ENCODE measurements at regions not wholly inside any gene's neighbourhood (a gene's known extent, or its start where the extent isn't known, plus 50 kb on each side); places are given as distances from the start of the nearest gene placed in this dataset.

DNA sequence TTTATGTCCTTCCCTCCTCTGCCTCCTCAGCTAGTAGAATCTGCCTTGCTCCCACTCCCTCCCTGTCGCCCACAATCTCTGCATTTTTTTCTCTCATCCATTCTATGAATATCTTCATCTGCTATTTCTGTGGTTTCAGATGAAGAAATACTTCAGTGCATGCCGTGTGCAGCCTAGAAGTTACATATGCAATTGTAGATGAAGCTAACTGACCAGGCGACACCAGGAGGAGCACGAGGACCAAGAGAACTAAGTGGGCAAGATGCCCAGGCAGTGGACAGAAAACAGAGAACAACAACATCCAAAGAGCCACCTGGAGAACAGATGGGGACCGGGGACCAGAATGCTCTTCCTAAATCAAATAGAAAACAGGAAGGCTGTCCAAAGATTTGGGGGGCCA lies 121.4 kb upstream of the ATP11B start:
- H3K27ac ChIP-seq (ENCODE audit: low read depth, low read length, poor library complexity, severe bottlenecking): no peak overlapping the region
- ChIA-PET POLR2A (interaction anchor here (0.6 kb wide), 1 partner anchor 261 kb away, joined by 3 read pairs; no protein-coding TSS in a partner anchor), CTCF (ENCODE audit: unreplicated experiment) (no interaction called here)
- no peak for DNase-seq (ENCODE audit: low spot score)
- no TSS peak for BruUV-seq (replicated peaks)
- no peaks in the 10 kb centered on the region for H4K20me1 ChIP-seq (ENCODE audit: insufficient read depth, low read length)
- no peak overlapping the region for H3K4me2 ChIP-seq (ENCODE audit: low read length)
- H3K4me1 ChIP-seq (ENCODE audit: insufficient read depth, low read length, poor library complexity, severe bottlenecking): no peaks in the 10 kb centered on the region
- no peak overlapping the region for H2AFZ ChIP-seq (ENCODE audit: low read length)
- H3K79me2 ChIP-seq (ENCODE audit: insufficient read depth, low read depth, low read length): no peaks in the 10 kb centered on the region
- no peaks in the 10 kb centered on the region for H3K9me3 ChIP-seq (ENCODE audit: low read length)
- TF ChIP-seq EZH2phosphoT487 (IDR thresholded peaks at IDR 0.05; ENCODE audit: borderline replicate concordance, low read depth, low read length): no peak
- TF ChIP-seq, protein P1, sequence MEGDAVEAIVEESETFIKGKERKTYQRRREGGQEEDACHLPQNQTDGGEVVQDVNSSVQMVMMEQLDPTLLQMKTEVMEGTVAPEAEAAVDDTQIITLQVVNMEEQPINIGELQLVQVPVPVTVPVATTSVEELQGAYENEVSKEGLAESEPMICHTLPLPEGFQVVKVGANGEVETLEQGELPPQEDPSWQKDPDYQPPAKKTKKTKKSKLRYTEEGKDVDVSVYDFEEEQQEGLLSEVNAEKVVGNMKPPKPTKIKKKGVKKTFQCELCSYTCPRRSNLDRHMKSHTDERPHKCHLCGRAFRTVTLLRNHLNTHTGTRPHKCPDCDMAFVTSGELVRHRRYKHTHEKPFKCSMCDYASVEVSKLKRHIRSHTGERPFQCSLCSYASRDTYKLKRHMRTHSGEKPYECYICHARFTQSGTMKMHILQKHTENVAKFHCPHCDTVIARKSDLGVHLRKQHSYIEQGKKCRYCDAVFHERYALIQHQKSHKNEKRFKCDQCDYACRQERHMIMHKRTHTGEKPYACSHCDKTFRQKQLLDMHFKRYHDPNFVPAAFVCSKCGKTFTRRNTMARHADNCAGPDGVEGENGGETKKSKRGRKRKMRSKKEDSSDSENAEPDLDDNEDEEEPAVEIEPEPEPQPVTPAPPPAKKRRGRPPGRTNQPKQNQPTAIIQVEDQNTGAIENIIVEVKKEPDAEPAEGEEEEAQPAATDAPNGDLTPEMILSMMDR (conservative IDR thresholded peaks at IDR 0.05; ENCODE audit: low read length): no peak
- intact Hi-C loops (cut with micrococcal nuclease; ENCODE audit: unreplicated experiment): no loop called here
- no peaks in the 10 kb centered on the region for H3K9me2 ChIP-seq (ENCODE audit: insufficient read depth, low read length)
- H3K36me3 ChIP-seq (ENCODE audit: insufficient read depth, low read length): no peaks in the 10 kb centered on the region
- H3K4me3 ChIP-seq (ENCODE audit: low read depth, low read length, poor library complexity, severe bottlenecking): no peak overlapping the region

DNA sequence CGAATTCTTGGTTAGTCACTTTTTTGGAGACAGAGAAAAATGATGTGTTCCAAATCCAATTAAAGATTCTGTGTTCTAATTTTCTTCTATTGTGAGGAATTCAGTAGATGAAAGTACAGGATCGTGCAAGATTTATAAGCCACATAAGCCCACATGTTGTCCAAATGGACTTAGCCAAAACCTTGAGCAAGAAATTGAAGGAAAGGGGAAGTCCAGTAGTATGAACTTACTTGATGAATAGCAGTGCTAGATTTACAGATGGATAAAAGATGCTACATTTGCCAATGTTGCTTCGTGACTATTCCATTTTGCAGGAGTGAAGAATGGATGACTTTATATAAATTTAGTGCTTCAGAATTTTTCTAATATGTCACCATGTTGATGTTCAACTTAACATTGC lies 120.0 kb upstream of the ATP11B start:
- POLR2A ChIA-PET: interaction anchor here (0.5 to 1.2 kb wide), 4 partner anchors 9 to 1804 kb away, joined by 3 to 4 read pairs (median 4); no protein-coding TSS in a partner anchor
- Histone ChIP-seq H3K4me3 (ENCODE audit: low read depth, low read length, poor library complexity, severe bottlenecking) (no peak overlapping the region), H2AFZ (ENCODE audit: low read length) (no peak overlapping the region), H3K4me1 (ENCODE audit: insufficient read depth, low read length, poor library complexity, severe bottlenecking) (no peaks in the 10 kb centered on the region), H3K79me2 (ENCODE audit: insufficient read depth, low read depth, low read length) (no peaks in the 10 kb centered on the region), H3K27ac (ENCODE audit: low read depth, low read length, poor library complexity, severe bottlenecking) (no peak overlapping the region), H3K36me3 (ENCODE audit: insufficient read depth, low read length) (no peaks in the 10 kb centered on the region), H3K4me2 (ENCODE audit: low read length) (no peak overlapping the region), H3K9me3 (ENCODE audit: low read length) (no peaks in the 10 kb centered on the region), H3K9me2 (ENCODE audit: insufficient read depth, low read length) (no peaks in the 10 kb centered on the region), H4K20me1 (ENCODE audit: insufficient read depth, low read length) (no peaks in the 10 kb centered on the region)
- CTCF ChIA-PET (ENCODE audit: unreplicated experiment): no interaction called here
- intact Hi-C loops (cut with micrococcal nuclease; ENCODE audit: unreplicated experiment): no loop called here
- no TSS peak for BruUV-seq (replicated peaks)
- DNase-seq (ENCODE audit: low spot score): no peak
- TF ChIP-seq, protein P1 (conservative IDR thresholded peaks at IDR 0.05; ENCODE audit: low read length): no peak
- TF ChIP-seq EZH2phosphoT487 (IDR thresholded peaks at IDR 0.05; ENCODE audit: borderline replicate concordance, low read depth, low read length): no peak

DNA sequence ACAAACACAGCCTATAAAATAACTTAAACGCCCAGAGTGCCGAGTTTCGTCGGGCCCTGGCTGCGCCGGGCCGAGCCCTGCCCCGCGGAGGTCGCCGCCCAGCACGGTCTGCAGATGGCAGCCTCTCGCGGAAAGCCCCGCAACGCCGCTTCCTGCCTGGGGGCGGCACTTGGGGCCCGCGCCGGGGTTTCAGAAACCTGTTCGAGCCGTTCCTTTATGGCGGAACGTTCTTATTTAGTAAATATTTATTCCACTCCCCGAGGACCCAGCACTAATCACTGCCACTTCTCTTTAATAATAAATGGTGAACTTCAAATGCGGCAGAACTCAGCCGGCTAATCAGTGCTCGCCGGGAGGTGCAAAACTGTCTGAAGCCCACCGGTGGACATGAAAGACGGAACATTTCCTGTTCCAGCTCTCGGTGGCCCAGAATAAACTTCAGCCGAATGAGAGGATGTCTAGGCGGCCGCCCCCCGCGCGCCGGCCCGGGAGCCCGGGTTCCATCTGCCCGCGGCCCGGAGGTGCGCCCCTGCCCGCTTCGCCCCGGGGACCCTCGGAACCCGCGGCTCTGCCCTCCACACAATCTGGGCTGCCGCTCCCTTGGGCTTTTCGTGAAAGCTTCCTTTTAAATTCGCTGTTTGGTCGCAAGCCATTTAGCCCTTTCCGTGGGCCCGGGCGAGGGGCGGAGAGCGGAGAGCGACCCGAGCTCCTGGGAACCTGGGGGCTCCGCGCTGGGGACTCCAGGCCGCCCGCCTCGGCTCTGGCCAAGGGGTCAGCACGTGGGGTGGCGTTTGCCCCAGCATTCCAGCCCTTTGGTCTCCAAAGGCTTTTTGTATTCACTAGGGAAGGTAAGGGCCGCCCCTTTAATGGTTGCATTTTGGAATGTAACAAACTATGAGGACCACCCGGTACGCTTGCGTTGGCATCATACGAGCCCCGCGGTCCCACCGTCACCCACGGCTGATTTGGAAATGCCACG lies 110.8 kb upstream of the ATP11B start:
- TF ChIP-seq EZH2phosphoT487 (IDR thresholded peaks at IDR 0.05; ENCODE audit: borderline replicate concordance, low read depth, low read length): no peak
- TF ChIP-seq, protein P1 (conservative IDR thresholded peaks at IDR 0.05; ENCODE audit: low read length): peak; percentile 55
- H3K4me2 ChIP-seq (ENCODE audit: low read length): peak overlapping the region; percentile 75
- intact Hi-C loops (cut with micrococcal nuclease; ENCODE audit: unreplicated experiment): loop anchor here (1.0 to 10.0 kb wide), 7 partner anchors 64 to 1578 kb away; no protein-coding TSS in a partner anchor
- no peaks in the 10 kb centered on the region for H3K79me2 ChIP-seq (ENCODE audit: insufficient read depth, low read depth, low read length)
- H3K9me3 ChIP-seq (ENCODE audit: low read length): no peaks in the 10 kb centered on the region
- H4K20me1 ChIP-seq (ENCODE audit: insufficient read depth, low read length): no peaks in the 10 kb centered on the region
- peak overlapping the region; percentile 54 for H3K27ac ChIP-seq (ENCODE audit: low read depth, low read length, poor library complexity, severe bottlenecking)
- peak overlapping the region; percentile 95 for H2AFZ ChIP-seq (ENCODE audit: low read length)
- peaks cover 12% of the 10 kb centered on the region for H3K4me1 ChIP-seq (ENCODE audit: insufficient read depth, low read length, poor library complexity, severe bottlenecking)
- POLR2A ChIA-PET: no interaction called here
- BruUV-seq (replicated peaks): no TSS peak
- H3K9me2 ChIP-seq (ENCODE audit: insufficient read depth, low read length): no peaks in the 10 kb centered on the region
- peak; percentile 76 for DNase-seq (ENCODE audit: low spot score)
- CTCF ChIA-PET (ENCODE audit: unreplicated experiment): no interaction called here
- no peaks in the 10 kb centered on the region for H3K36me3 ChIP-seq (ENCODE audit: insufficient read depth, low read length)
- peak overlapping the region; percentile 62 for H3K4me3 ChIP-seq (ENCODE audit: low read depth, low read length, poor library complexity, severe bottlenecking)
